Skeletal muscle cell (primary cell): ENCODE measurements at regions not wholly inside any gene's neighbourhood (a gene's known extent, or its start where the extent isn't known, plus 50 kb on each side); places are given as distances from the start of the nearest gene placed in this dataset.

Source experiments
- DNase-seq: peaks from one replicate; pipeline ENCODE4 v3.0.0-alpha.2; 2010; ENCODE audit warnings: low read depth
- H3K4me3 ChIP-seq: 2 replicates; pipeline ENCODE4 v1.5.1; 2011; ENCODE audit warnings: low read depth, mild to moderate bottlenecking, control low read depth, low read length, moderate library complexity

- DNase-seq, result no peak
- H3K4me3 ChIP-seq, result no peak overlapping the region
These were observed 140.6 kb downstream of the LRRC70 start for GRCh38 chr5:62719061-62719720.

- DNase-seq, result no peak
- no peak overlapping the region for H3K4me3 ChIP-seq
These were observed 139.7 kb downstream of the LRRC70 start for GRCh38 chr5:62718324-62718723.

DNA sequence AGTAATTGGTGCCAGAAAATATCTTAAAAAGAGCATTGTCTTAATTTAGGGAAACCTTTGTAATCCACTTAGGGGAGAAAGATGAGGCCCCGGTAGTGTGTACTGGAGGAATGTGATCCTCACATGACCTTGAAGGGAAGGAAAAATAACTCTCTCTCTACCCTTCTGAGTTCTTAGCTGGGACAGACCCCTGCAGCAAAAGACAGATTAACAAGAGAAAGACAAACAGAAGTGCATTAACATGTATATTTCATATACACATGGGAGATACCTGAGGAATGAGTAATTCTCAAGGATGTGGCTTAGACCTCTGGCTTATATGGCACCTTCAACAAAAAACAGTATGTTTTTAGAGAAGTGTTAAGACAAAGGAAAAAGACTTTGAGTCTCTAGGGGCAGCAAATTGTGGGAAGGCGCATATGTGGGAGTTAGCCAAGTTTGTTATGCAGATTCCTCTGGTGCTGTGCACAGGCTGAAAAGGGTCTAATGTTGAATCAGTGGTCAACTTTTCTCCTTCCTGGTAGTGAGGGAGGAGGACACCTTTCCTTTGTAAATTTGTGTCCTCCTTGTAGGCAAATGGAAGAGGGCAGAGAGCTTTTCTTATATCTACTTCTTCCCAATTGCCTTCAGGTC lies 138.8 kb downstream of the LRRC70 start:
- no peak for DNase-seq
- no peak overlapping the region for H3K4me3 ChIP-seq

DNA sequence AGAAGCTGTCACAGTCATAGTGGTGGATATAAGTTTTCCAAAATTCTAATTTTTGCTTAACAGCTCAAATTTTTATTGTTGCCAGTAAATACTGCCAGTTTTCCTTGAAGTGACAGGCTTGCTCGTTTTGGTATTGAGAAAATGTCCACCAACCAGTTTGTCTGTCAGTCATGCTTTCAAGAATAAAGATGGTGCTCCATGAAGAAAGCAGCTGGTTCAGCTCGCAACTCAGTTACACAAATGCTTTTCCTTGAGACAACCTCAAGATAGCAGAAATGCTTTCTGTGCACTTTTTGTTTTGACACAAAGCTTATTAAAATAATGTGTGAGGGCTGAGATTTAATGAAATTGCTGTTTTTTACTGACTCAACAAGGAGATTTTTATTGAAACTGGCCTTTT lies 135.7 kb downstream of the LRRC70 start:
- DNase-seq, result no peak
- no peak overlapping the region for H3K4me3 ChIP-seq

- no peak overlapping the region for H3K4me3 ChIP-seq
- DNase-seq, result no peak
These were observed 130.1 kb downstream of the LRRC70 start for GRCh38 chr5:62708481-62709325.

DNA sequence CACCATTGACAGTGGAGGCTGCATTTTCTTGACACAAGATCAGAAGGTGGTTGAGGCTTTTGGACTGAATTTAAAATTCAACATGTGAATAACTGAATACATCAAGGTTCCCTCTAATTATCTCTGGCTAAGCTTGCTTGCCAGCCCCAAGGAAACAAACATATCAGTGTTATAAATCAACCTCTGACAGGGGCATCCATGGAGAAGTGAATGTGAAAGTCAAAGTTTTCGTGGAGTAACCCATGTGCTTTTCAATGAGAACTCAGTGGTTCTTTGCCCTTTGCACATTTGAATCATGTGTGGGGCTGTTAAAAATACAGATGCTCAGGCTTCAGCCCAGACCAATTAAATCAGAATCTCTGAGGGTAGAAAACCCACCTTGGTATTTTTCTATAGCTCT lies 128.9 kb downstream of the LRRC70 start:
- no peak overlapping the region for H3K4me3 ChIP-seq
- DNase-seq, result no peak

GRCh38 chr5:62707131-62707530 lies 128.5 kb downstream of the LRRC70 start:
- DNase-seq, result no peak

DNA sequence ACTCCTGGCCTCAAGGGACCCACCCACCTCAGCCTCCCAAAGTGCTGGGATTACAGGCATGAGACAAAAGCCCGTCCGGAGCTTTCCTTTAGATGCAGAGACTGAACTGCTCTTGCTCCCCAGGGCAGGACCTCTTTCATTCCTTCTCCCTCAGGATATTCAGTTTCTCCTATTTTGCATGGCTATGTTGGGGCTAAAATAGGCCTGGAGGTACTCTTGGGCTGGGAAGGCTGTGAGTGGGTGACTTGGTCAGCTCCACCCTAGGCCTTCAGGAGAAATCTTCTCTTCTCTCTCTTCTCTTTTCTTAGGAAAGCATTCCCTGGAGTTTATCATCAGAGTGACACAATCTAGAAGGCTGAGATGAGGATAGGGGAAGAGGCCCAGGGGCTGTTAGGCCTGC lies 126.4 kb downstream of the LRRC70 start:
- no peak for DNase-seq
- no peak overlapping the region for H3K4me3 ChIP-seq

More at GRCh38 chr5:62707131-62707530, 128.5 kb downstream of the LRRC70 start:
- H3K4me3 ChIP-seq, result no peak overlapping the region

DNA sequence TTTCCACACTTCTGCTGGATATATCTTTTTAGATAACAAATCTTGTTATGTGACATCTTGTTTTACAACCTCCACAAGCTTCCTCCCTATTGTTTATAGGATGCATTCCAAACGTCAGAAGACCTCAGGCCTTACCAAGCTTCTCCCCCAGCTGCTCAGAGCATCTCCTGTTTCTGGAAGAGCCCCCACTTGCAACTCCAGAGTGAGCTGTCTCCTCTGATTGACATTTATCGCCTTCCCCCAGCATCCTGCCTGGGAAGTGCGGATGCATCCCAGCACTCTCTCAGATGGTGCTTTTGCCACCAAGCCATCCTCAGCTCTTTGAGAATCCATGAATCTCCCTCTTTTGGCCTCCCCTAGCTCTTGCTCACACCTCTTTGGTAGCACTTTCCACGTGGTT lies 123.5 kb downstream of the LRRC70 start:
- DNase-seq, result no peak
- no peak overlapping the region for H3K4me3 ChIP-seq

GRCh38 chr5:62701036-62701435 lies 122.4 kb downstream of the LRRC70 start:
- no peak overlapping the region for H3K4me3 ChIP-seq
- no peak for DNase-seq

DNA sequence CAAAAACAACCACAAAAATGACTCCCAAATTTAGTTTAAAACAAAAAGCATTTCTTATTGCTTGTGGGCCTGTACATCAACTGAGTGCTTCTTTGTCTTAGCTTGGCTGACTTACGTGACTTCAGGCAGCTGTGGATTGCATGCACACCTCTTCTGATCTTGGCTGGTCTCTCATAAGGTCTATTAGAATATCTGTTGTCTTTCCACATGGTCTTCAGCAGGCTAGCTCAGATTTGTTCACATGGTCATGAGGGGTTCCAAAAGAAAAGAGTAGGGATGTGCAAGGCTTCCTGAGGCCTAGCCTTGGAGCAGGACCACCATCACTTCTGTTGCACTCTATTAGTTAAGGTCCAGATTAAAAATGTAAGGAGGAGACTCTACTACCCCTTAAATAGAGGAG lies 120.1 kb downstream of the LRRC70 start:
- DNase-seq, result no peak
- no peak overlapping the region for H3K4me3 ChIP-seq

DNA sequence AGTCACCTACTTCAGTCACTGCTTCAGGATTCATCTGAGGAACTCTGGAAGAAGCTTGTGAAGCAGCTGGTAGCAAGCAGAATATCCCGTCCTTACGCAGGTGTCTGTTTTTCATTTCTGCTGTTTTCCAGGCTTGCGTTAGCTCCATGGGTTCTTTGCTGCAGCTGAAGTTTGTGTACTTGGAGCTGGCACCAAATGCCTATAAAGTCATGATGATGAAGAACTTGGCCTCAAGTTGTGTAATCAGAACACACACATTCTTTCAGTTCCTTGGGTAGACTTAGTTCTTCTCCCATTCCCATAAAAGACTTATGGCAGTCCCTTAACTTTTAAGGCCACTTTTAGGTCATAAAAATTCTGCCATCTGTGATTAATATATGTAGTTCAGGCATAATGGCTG lies 116.7 kb downstream of the LRRC70 start:
- no peak overlapping the region for H3K4me3 ChIP-seq
- no peak for DNase-seq

DNA sequence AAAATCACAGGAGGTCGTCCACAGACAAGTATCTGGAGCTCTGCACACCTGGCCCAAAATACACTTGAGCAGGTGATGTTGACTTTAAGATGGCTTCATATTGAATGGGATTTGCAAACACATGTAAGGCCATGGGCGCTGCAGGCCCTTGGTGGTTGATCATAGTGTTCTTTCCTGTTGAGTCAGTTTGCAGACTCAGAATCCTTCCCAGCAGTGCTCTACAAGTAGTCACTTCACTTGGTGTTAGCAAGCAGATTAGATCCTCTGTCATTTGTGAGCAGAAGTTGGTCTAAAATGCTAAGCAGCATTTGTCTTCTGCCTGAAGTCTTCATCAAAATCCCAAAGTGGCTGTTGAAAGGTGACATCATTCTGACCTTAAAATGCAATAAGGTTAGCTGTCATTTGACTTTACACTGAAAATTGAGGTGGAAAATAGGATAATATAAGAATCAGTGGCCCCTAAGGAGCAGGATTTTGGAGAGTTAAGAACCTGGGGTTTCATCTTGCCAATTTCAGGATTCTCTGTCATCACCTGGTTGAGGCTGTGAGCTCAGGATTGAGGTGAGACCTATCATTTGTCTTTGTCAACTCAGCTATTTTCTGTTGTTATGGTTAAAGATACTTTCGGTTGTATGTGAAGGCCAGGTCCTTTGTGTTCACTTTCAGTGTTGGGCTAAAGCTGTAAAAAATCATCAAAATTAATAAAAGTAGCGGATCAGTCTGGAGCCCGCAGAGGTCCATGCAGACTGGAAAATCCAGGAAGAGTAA lies 114.5 kb downstream of the LRRC70 start:
- H3K4me3 ChIP-seq, result no peak overlapping the region
- DNase-seq, result no peak

GRCh38 chr5:62691946-62692345 lies 113.3 kb downstream of the LRRC70 start:
- no peak for DNase-seq

GRCh38 chr5:62690421-62690820 lies 111.8 kb downstream of the LRRC70 start:
- DNase-seq, result no peak
- H3K4me3 ChIP-seq, result no peak overlapping the region

More at GRCh38 chr5:62691946-62692345, 113.3 kb downstream of the LRRC70 start:
- no peak overlapping the region for H3K4me3 ChIP-seq

- H3K4me3 ChIP-seq, result no peak overlapping the region
- no peak for DNase-seq
These were observed 111.2 kb downstream of the LRRC70 start for GRCh38 chr5:62689599-62690368.

DNA sequence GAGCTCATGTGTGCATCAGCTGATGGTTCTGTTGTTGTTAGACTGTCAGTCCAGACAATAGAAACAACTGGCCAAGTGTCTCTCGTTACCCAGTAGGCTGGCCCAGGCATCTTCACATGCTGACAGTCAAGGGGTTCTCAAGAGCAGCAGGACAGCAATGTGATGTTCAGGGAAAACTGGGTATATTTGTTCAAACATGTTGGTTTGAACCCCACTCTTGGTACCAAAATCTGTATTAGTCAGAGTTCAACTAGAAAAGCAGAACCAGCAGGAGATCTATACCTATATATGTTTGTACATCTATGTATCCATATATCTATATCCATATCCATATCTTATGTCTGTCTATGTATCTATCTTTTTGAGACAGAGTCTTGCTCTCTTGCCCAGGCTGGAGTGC lies 108.1 kb downstream of the LRRC70 start:
- no peak for DNase-seq
- no peak overlapping the region for H3K4me3 ChIP-seq

DNA sequence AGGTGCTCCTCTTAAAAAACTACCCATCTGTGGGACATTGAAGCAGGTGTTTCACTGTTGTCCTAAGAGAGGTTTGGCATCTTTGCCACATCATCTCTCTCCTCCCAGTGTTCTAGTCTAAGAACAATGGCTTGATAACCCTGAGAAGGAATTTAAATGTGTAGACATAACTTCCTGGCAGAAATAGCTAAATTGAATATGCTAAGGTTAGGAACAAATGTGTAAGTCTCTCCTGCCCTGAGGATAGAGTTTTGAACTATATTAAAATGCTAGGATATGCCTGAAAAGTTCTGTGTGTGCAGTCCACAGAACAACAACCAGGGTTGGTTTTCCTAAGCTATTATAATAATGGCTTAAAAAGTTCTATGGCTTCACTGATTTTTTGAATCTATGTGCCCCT lies 106.6 kb downstream of the LRRC70 start:
- no peak overlapping the region for H3K4me3 ChIP-seq
- no peak for DNase-seq

GRCh38 chr5:62684310-62684709 lies 105.7 kb downstream of the LRRC70 start:
- no peak overlapping the region for H3K4me3 ChIP-seq
- no peak for DNase-seq
